ENCODE measurements at regions not wholly inside any gene's neighbourhood (a gene's known extent, or its start where the extent isn't known, plus 50 kb on each side); places are given as distances from the start of the nearest gene placed in this dataset.

DNA sequence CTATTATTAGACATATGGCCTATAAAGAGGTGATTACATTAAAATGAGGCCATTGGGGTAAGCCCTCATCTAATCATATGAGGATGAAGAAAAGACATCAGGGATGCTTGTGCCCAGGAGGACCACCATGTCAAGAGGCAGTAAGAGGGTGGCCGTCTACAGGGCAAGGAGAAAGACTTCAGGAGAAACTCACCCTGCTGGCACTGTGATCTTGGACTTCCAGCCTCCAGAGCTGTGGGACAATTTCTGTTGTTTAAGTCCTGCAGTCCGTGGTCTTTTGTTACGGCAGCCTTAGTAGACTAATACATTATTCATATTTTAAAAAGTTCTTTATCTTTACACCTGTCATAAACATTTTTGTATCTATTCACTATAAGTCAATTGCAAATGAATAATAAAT, 290.0 kb downstream of the PRL start:
- DNase-seq, result no peak

DNA sequence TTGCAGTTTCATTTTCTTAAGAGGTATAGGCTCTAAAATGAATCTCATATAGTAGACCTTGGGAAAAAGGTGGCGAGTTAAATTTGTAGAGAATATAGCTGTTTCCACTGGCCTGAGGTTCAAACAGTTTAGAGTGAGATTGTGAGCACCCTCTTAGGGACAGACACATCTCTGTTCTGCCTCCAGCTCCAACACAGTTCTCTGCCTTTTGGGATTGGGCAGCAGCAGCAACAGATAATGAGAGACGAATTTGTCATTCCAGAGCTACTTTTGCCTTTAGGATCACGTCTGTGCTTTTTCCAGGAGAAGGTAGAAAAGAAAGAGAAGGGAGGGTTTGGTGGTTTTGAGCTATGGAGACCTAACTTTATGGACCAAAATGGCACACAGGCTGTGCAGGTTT, 289.4 kb downstream of the PRL start:
- DNase-seq, result peak; percentile 63

GRCh38 chr6:22008248-22008836, 288.5 kb downstream of the PRL start:
- DNase-seq, result no peak

DNA sequence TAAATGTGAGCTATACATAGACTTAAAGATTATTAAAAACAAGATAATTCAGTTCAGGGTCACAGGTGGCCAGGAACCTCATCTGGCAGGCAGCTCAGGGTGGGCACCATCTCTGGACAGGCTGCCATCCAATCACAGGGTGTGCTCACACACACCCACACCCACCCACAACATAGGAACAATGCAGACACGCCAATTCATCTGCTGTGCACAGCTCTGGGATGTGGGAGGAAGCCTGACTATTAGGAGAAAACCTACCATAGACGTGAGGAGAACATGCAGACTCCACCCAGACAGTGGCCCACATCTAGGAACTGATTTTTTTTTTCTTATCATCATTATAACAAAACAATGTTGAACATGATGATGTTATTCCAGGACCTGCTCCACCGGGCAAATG, 286.7 kb downstream of the PRL start:
- no peak for DNase-seq

- no peak for DNase-seq
Observed at GRCh38 chr6:22015216-22015615, 281.6 kb downstream of the PRL start.

- DNase-seq, result no peak
Observed at GRCh38 chr6:22015944-22016343, 280.9 kb downstream of the PRL start.

DNA sequence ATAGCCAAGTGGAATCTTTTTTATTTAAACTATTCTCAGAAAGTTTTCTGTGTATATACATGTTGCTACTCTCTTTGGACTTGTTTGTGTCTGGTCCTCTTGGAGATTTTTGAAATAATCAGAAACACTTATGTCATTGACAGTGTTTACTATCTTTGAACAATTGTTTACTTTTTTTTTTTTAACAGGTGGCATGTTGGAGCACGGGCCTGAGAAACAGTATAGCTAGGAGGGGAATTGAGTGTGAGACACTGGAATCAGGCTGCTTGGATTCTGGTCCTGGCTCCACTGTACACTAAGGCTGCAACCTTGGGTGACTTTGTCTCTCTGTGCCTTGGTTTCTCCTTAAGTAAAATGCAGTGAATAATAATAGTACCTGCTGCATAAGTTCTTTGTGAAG, 279.6 kb downstream of the PRL start:
- DNase-seq, result no peak

DNA sequence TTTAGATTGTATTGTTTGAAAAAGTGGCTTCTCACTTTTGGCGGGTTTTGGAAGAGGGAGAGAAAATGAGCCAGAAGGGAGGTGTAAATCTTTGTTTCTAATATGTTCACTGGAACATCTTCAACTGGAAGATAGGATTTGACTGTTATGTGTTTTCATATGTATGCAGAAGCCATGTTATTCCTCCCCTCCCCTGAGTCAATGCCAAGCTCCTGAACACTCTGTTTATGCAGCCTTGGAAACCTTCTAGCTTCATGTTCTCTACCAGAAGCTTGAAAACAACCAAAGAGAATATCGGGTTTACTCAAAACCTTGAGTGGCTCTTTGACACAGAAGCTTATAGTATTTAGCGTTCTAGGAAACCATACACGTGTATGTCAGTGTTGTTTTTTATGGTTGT, 279.1 kb downstream of the PRL start:
- no peak for DNase-seq

DNA sequence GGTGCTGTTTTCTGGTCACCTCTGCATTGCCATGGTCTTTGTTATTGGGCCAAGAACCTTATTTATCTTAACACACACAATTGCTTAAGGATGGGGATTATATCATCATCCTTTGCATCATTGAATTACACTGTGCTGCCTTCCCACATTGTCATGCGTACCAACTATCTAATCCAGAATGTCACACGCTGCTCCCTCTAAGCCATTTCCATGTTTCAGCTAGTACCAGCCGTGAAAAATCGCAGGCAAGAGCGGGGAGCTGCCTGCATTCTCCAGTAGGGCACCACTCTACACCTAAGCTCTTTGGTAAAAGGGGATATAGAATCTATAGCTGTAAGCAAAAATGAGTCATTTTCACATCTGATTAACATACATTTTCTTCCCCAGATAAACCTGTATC, 277.0 kb downstream of the PRL start:
- DNase-seq, result no peak

GRCh38 chr6:22020299-22021003, 276.4 kb downstream of the PRL start:
- no peak for DNase-seq

GRCh38 chr6:22021966-22022365, 274.9 kb downstream of the PRL start:
- no peak for DNase-seq

DNA sequence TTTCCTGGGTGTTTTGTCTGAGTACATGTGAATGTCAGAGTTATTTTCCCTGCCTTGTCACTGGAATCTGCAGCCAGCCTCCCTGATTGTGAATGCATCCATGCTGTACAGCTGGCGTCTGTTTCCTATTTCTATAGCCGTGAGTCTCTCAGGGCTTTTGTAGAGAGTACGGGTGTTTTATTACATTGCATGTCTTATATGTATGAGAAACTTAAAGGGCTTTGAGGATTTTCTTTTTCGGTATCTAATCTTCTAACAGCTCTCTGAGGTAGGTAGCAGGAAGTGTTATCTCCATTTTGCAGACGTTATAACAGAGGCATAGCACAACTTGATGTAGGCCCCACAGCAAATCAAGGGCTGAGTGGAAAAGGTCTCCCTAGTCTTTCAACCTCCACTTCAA, 272.9 kb downstream of the PRL start:
- DNase-seq, result no peak

DNA sequence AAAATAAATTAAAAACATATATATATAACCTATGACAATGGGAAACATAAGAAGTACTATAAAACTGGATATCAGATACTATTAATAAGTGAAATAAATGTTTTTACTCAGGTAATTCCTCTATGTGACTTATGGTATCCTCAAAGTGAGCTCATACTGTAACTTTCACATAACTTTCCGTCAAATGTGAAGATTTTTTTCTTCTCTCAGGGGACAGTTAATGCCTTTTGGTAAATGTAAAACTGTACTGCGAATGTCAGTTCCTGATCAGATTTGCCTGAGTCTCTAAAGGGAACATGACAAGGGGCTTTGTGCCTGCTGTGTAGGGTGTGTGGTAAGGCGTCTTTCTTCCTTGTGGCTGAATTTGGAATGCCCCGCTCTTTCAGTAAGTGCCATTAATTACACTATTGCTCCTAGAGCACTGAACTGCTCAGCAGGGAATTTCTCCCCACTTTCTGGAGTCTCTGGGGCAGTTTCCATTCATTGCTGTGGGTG, 271.8 kb downstream of the PRL start:
- DNase-seq, result no peak

DNA sequence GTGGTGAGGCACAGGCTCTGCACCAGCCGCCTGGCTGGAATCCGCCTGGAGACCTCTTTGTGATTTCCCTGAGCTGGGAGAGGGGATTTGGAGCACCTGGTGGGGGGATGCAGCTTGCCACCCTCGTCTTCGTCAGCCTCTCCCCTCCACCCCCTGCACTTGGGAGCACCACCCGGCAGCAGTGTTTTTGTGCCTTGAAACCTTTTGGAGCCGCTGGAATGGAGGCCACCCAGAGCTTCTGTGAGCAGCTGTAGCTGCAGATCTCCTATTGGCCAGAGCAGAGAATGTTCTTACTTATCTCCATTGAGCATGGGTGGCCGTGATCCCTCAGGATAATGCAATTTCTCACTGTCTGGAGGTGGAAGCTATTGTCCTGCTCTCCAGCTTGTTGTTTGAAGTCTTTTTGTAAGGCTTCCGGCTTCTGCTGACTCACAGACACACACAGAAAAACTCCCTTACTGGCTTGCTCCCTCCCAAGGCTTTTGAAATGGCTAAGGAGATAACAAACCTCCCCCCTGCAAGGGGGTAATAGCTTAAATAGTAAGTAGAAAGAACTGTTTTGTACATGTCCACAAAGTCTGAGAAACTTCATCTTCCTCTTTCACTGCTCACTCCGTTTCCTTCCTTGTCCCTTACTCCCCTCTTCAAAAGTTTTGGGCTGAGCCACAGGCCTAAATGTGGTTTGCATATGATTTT, 271.2 kb downstream of the PRL start:
- DNase-seq, result peak; percentile 97

DNA sequence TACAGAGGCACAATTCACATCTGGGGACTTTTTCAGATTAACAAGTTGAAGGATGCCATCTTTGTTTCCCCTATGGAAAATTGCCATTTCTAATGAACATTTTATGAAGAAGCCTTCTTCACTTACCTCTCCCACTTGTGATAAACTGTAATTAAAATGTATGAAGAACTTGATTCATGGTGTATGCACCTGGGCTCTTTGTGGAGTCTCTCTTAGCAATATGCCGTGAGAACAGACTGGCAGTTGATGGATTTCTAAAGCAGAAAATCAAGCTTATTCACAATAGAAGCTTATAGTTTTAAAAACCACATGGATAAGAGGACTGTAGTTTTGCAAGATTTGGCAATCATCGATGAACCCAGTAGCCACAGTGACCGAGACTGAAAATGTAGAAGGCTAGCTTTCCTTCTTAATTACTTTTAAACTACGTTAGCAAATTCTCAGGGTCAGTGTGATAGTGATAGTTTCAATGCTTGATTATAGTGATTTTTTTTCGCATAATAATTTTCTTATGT, 270.6 kb downstream of the PRL start:
- DNase-seq, result no peak

DNA sequence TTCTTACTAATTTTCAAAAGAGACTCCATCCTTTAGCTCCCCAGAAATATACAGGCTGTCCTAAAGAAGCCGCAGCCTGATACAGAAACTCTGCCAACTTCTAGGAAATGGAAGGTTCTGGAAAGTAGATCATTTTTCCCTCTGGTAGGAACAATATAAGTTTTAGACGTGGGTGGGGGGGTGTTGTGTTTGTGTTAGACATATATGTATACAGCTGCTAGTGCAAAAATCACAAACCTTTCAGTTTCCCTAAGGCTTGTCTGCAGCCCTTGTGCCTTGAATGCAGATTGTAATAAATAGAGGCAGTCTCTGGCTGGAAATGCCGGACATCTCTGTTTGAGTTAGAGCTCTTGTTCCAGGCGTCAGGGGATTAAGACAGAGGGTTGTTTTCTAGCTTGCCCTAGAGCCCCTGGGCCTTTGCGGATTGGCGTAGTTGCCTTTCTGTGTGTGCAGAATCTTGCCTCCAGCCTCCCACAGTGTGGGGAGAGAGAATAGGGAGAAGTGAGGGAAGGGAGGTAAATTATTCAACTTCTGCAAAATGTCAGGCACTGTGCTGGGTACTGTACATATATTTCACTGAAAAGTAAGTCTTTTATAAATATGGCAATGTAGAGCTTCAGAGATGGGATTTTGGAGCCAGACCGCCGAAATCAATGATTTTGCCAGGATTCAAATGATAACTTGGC, 269.7 kb downstream of the PRL start:
- DNase-seq, result no peak

- no peak for DNase-seq
Observed at GRCh38 chr6:22028403-22029090, 268.3 kb downstream of the PRL start.

DNA sequence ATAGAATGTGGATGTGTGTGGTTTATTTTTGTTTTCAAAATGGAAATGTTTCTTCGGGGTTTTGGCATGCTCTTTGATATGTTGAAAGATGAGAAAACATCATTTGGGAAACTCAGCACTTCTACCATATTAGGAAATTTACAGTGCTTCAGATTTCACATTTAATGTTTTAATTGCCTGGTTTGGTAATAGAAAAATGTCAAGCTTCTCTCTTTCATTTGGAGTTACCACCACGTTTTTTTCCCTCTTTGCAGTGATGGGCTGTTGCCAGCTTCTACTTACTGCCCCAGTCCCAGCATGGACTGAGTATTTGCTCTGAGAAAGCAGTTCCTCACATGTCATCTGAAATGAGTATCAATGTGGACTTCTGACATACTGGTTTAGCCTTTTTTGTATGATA, 267.7 kb downstream of the PRL start:
- DNase-seq, result no peak

DNA sequence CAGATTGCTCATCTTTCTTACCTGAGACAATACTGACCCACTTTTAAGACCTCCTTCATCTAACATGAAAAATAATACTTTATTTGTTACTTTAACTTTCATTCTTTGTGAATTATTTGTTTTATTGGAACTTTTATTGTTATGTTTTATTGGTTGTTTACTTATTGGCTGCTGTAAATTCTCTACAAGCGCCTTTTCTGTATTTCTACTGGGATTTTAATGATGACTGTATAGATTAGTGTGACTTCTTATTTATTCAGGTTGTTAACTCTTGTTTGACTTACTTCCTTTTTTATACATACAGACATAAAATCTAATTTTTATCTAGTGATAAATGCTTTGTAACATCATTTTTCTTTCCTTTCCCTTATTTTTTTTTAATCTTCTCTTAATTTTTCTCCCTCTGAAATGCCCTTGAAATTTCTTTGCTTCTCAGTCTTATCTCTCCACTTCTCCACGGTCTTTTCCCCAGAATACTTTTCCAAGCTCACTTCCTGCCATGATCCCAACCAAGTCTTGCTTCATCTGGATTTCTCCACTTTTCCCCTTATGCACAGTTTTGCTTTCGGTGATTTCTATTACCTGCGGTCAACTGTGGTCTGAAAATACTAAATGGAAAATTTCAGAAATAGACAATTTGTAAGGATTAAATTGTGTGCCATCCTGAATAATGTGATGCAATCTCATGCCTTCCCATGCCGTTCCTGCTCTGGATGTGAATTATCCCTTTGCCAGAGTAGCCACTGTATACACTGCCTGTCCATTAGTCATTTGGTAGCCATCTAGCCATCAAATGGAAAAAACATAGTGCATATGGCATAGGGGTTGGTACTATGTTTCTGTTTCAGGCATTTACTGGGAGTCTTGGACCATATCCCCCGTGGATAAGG, 265.9 kb downstream of the PRL start:
- DNase-seq, result no peak

GRCh38 chr6:22035690-22036089, 261.1 kb downstream of the PRL start:
- no peak for DNase-seq

- peak; percentile 96 for DNase-seq
Observed at GRCh38 chr6:22036275-22036674, 260.6 kb downstream of the PRL start.

DNA sequence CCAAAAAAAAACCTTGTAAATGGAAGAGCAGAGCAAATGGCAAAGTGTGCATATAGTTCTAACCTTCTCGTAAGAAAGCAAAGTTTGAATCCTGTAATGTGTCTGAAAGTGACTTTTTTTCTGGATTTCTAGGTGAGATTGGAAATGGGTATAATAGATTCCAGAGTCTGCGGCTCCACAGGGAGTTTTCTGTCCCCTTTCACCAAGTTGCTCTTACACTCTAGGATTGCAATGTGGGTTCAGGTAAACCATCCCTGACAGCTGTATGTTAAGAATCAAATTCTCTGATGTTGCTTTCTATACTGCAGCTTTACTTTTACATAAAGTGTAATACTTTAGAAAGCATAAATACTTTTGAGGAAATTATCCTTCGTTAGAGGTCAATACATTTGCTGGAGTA, 260.1 kb downstream of the PRL start:
- DNase-seq, result no peak

Measured in islet precursor cell (in vitro differentiated cells).